T-helper 1 cell treated with Interleukin-12 subunit alpha and Interleukin-12 subunit beta and Interleukin-4 antibody, amounts not matched to agents 30 μg/mL and 1 μg/mL, for 36 hours (primary cell): ENCODE measurements at regions not wholly inside any gene's neighbourhood (a gene's known extent, or its start where the extent isn't known, plus 50 kb on each side); places are given as distances from the start of the nearest gene placed in this dataset.

ENCODE experiments used
- H3K27ac Mint-ChIP-seq: one replicate; pipeline ENCODE4 v1.8.0; 2021; ENCODE audit warnings: mild to moderate bottlenecking, mixed read lengths
- H3K27me3 Mint-ChIP-seq: one replicate; pipeline ENCODE4 v1.8.0; 2021; ENCODE audit warnings: low read depth, mixed read lengths
- H3K36me3 Mint-ChIP-seq: one replicate; pipeline ENCODE4 v1.8.0; 2021; ENCODE audit warnings: low read depth, mixed read lengths
- H3K4me1 Mint-ChIP-seq: one replicate; pipeline ENCODE4 v1.8.0; 2021; ENCODE audit warnings: low read depth, mixed read lengths
- H3K4me3 Mint-ChIP-seq: one replicate; pipeline ENCODE4 v1.8.0; 2021; ENCODE audit warnings: mild to moderate bottlenecking, moderate library complexity, mixed read lengths
- H3K9me3 Mint-ChIP-seq: one replicate; pipeline ENCODE4 v1.8.0; 2021; ENCODE audit warnings: mixed read lengths

DNA sequence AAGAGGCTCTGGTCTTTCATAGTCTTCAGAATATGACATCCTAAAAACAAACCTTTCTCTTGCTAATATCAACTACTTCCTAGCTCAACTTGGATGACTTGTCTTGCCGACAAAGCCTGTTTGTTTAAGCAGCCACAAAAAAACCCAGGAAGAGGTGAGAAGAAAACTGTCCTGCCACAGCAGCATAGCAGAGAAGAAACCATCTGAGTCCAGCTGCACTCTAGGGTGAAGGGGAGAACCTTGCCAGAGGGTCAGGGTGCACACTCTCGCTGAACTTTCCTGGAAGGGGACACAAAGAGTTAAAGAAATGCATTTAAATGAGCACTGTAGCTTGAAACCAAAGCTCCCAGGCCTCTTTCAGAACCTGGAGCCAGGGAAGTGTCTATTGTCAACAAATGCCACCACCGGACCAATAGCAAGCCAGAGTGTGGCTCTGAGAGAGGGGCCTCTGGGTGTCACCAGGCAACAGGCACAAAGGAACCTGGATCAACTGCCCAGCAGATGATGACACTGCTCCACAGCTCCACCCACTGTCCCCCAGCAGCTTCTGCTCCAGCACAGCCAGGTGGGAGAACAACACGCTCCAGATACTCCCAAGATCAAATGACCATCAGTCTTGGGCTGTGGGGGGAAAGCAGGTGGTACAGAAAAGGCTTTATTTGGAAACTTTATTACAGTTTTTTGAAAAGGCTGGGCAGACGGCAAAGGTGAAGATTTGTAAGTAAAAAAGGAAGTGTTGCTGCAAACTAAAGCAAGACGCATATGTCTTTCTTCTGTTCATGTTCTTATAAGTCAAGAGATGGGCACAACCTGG, 105.7 kb downstream of the RASSF10 start:
- H3K36me3 Mint-ChIP-seq: no peaks in the 10 kb centered on the region
- peaks cover 7% of the 10 kb centered on the region for H3K4me1 Mint-ChIP-seq
- H3K27ac Mint-ChIP-seq: no peak overlapping the region
- no peak overlapping the region for H3K4me3 Mint-ChIP-seq
- H3K9me3 Mint-ChIP-seq: no peaks in the 10 kb centered on the region
- H3K27me3 Mint-ChIP-seq: peaks cover 10% of the 10 kb centered on the region

GRCh38 chr11:13115380-13115675, 106.2 kb downstream of the RASSF10 start:
- Mint-ChIP-seq H3K27me3 (peaks cover 10% of the 10 kb centered on the region), H3K9me3 (no peaks in the 10 kb centered on the region), H3K36me3 (no peaks in the 10 kb centered on the region), H3K27ac (no peak overlapping the region), H3K4me1 (peaks cover 7% of the 10 kb centered on the region), H3K4me3 (no peak overlapping the region)

DNA sequence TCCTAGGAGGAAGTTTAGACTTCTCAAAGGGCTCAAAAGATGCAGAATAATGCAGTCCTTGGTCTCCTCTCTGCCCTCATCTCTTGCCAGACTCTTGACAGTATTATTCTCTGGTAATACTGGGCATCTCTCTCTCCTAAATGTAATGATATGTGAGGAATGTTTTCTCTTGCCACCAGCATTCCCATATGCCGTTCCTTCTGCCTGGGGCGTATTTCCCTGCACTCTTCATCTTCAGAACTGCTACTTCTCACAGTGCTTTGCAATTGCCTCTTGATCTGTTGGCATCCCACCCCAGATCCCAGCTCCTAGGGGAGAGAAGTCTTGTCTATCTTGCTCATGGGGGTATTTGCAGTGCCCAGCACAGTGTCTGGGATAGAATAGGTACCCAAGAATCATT, 107.4 kb downstream of the RASSF10 start:
- Mint-ChIP-seq H3K9me3 (no peaks in the 10 kb centered on the region), H3K27ac (no peak overlapping the region), H3K4me3 (no peak overlapping the region), H3K36me3 (no peaks in the 10 kb centered on the region), H3K4me1 (peaks cover 7% of the 10 kb centered on the region), H3K27me3 (peaks cover 10% of the 10 kb centered on the region)

- H3K36me3 Mint-ChIP-seq: no peaks in the 10 kb centered on the region
Measured at GRCh38 chr11:13117344-13117743, 108.2 kb downstream of the RASSF10 start.

GRCh38 chr11:13118194-13118593, 109.1 kb downstream of the RASSF10 start:
- H3K36me3 Mint-ChIP-seq: no peaks in the 10 kb centered on the region
- no peak overlapping the region for H3K27ac Mint-ChIP-seq
- peaks cover 2% of the 10 kb centered on the region for H3K4me1 Mint-ChIP-seq
- H3K27me3 Mint-ChIP-seq: peaks cover 19% of the 10 kb centered on the region
- no peak overlapping the region for H3K4me3 Mint-ChIP-seq
- no peaks in the 10 kb centered on the region for H3K9me3 Mint-ChIP-seq

More at GRCh38 chr11:13117344-13117743, 108.2 kb downstream of the RASSF10 start:
- Mint-ChIP-seq H3K27me3 (peaks cover 13% of the 10 kb centered on the region), H3K9me3 (no peaks in the 10 kb centered on the region), H3K27ac (no peak overlapping the region), H3K4me3 (no peak overlapping the region), H3K4me1 (peaks cover 6% of the 10 kb centered on the region)

- Mint-ChIP-seq H3K36me3 (no peaks in the 10 kb centered on the region), H3K9me3 (no peaks in the 10 kb centered on the region), H3K4me1 (no peaks in the 10 kb centered on the region), H3K27me3 (peaks cover 22% of the 10 kb centered on the region), H3K4me3 (no peak overlapping the region), H3K27ac (no peak overlapping the region)
Measured at GRCh38 chr11:13118650-13119049, 109.5 kb downstream of the RASSF10 start.

DNA sequence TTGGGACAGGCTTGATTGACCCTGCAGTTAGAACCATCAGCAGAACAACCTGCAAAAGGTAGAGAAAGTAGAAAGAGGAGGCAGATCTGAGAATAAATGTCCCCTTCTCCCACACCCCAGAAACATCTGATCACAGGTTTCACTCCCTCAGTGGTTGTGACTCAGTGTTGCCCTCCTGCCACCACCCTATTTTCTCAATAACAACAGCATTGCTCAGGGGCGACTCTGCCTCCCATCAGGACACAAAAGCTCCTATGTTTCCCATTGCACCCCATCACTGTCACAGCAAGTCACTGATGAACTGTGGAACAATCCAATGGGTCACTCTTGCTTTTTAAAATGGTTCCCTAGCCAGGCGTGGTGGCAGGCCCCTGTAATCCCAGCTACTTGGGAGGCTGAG, 110.2 kb downstream of the RASSF10 start:
- no peaks in the 10 kb centered on the region for H3K4me1 Mint-ChIP-seq
- peaks cover 25% of the 10 kb centered on the region for H3K27me3 Mint-ChIP-seq
- no peak overlapping the region for H3K27ac Mint-ChIP-seq
- H3K9me3 Mint-ChIP-seq: no peaks in the 10 kb centered on the region
- no peaks in the 10 kb centered on the region for H3K36me3 Mint-ChIP-seq
- no peak overlapping the region for H3K4me3 Mint-ChIP-seq

DNA sequence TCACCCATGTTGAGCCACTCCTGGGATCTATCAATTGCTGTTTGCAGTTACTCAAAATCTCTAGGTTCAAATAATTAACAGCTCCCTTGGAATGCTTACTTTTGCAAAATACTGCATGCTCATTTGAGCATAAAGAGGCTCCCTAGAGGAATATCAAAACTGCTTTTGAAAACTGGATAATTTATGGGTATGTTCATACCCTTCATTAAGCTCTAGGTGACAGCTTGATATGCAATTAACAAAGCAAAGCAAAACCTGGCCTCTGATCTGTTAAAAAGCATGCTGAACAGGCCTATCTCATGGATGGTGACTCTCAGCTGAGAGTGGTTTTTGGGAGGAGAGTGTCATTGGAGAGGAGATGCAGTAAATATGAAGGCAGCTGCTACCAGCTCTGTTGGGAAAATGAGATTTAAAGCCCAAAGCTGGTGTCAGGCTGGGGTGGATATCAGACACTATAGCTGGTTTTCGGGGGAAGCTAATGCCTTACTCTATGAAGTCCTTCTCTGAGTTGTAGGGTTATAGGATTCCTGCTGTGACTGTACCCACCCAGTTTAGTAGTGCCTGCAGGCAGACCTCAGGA, 110.9 kb downstream of the RASSF10 start:
- Mint-ChIP-seq H3K4me3 (no peak overlapping the region), H3K36me3 (no peaks in the 10 kb centered on the region), H3K27me3 (peaks cover 30% of the 10 kb centered on the region), H3K4me1 (no peaks in the 10 kb centered on the region), H3K9me3 (no peaks in the 10 kb centered on the region), H3K27ac (no peak overlapping the region)

DNA sequence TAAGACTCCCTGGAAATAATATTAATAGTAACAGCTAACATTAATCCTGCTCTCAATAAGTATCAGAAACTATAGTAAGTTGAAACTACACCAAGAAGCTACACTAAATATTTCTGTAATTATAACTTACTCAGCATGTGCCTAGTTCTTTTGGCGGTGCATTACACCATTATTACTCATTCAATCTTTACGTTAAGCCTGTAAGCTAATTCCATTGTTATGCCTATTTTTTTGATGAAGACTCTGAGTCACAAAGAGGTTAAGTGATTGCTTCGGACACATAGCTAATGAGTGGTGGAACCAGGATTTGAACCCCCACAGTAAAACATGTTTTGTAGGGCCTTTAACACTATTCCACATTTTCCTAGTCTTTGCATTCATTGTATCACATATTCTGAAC, 111.6 kb downstream of the RASSF10 start:
- Mint-ChIP-seq H3K4me3 (no peak overlapping the region), H3K4me1 (no peaks in the 10 kb centered on the region), H3K36me3 (no peaks in the 10 kb centered on the region), H3K27ac (no peak overlapping the region), H3K9me3 (no peaks in the 10 kb centered on the region), H3K27me3 (peaks cover 32% of the 10 kb centered on the region)

DNA sequence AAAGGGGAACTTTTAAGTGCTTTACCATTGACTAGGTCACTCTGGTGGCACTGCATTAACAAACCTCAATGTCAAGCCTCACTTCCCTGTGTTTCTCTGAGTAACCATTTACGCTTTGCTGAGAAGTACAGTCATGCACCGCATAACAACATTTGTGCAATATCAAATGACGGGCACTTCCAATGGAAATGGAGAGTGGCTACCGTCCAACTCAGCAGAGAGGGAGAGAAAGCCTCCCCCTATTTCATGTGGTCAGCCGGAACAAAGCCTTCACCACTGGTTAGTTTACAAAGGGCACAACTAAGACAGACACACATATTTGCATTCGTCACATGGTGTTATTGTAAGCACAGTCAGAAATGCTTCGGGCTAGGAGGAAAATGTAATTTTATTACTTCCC, 117.3 kb downstream of the RASSF10 start:
- peaks cover 32% of the 10 kb centered on the region for H3K27me3 Mint-ChIP-seq
- no peaks in the 10 kb centered on the region for H3K9me3 Mint-ChIP-seq
- H3K4me1 Mint-ChIP-seq: no peaks in the 10 kb centered on the region
- no peak overlapping the region for H3K27ac Mint-ChIP-seq
- H3K36me3 Mint-ChIP-seq: no peaks in the 10 kb centered on the region
- no peak overlapping the region for H3K4me3 Mint-ChIP-seq

DNA sequence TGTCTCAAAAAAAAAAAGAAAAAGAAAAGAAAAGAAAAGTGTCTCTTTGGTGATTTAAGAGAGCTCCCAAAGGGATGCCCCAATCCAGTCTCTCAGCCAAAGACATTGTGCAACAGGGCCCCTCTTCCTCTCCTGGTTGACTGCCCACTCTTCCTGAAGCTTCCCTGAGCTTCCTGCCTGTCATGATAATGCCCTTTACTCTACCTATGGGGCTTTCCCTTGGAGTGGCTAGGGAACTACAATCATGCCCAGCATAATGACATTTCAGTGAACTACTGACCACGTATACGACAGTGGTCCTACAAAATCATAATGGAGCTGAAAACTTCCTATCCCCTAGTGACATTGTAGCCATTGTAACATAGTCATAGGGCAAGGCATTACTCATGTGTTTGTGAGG, 118.0 kb downstream of the RASSF10 start:
- H3K4me1 Mint-ChIP-seq: no peaks in the 10 kb centered on the region
- peaks cover 32% of the 10 kb centered on the region for H3K27me3 Mint-ChIP-seq
- no peaks in the 10 kb centered on the region for H3K9me3 Mint-ChIP-seq
- H3K4me3 Mint-ChIP-seq: no peak overlapping the region
- H3K36me3 Mint-ChIP-seq: no peaks in the 10 kb centered on the region
- no peak overlapping the region for H3K27ac Mint-ChIP-seq

GRCh38 chr11:13128354-13128753, 119.2 kb downstream of the RASSF10 start:
- Mint-ChIP-seq H3K36me3 (no peaks in the 10 kb centered on the region), H3K4me1 (no peaks in the 10 kb centered on the region), H3K27me3 (peaks cover 22% of the 10 kb centered on the region), H3K27ac (no peak overlapping the region), H3K4me3 (no peak overlapping the region), H3K9me3 (no peaks in the 10 kb centered on the region)

DNA sequence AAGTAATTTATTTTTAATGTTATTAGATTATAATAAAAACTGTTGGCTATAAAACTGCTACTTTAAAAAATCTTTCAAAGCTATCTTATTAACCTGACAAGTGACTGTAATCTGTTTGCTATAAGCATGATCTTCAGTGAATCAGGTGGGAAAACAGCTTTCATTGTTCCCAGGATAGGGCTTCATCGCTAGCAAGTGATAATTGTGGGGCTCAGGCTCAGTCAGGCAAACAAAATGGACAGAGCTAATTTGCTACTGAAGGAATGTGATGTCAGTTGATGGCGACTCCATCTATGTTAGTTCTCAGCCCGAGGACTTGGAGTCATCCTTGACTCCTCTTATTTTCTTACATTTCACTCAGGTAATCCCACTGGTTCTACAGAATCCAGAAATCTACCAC, 125.0 kb downstream of the RASSF10 start:
- Mint-ChIP-seq H3K9me3 (no peaks in the 10 kb centered on the region), H3K4me3 (no peak overlapping the region), H3K27me3 (peaks cover 11% of the 10 kb centered on the region), H3K27ac (no peak overlapping the region), H3K4me1 (no peaks in the 10 kb centered on the region), H3K36me3 (no peaks in the 10 kb centered on the region)

- H3K9me3 Mint-ChIP-seq: no peaks in the 10 kb centered on the region
- no peaks in the 10 kb centered on the region for H3K4me1 Mint-ChIP-seq
- H3K27me3 Mint-ChIP-seq: peaks cover 11% of the 10 kb centered on the region
- no peak overlapping the region for H3K4me3 Mint-ChIP-seq
- no peaks in the 10 kb centered on the region for H3K36me3 Mint-ChIP-seq
- no peak overlapping the region for H3K27ac Mint-ChIP-seq
Measured at GRCh38 chr11:13134886-13135285, 125.8 kb downstream of the RASSF10 start.

GRCh38 chr11:13135385-13136271, 126.5 kb downstream of the RASSF10 start:
- Mint-ChIP-seq H3K4me1 (no peaks in the 10 kb centered on the region), H3K36me3 (no peaks in the 10 kb centered on the region), H3K27ac (no peak overlapping the region), H3K4me3 (no peak overlapping the region), H3K9me3 (no peaks in the 10 kb centered on the region), H3K27me3 (peaks cover 8% of the 10 kb centered on the region)
